WTC11 (cell line): ENCODE measurements at regions not wholly inside any gene's neighbourhood (a gene's known extent, or its start where the extent isn't known, plus 50 kb on each side); places are given as distances from the start of the nearest gene placed in this dataset.

Experiments
- ATAC-seq: fragments of 200-7000 bp; cut with Tn5 transposase; 2 replicates; pipeline ENCODE4 v1.10.0; 2021; ENCODE audit warnings: mild to moderate bottlenecking, moderate library complexity
- CTCF ChIA-PET: fragments of 300-600 bp; sonication (Branson Sonifier 250); formaldehyde crosslinking; loops from one replicate; lab custom pipeline; 2021; ENCODE audit warnings: antibody characterized with exemption; lab: Charles Lee
- POLR2A ChIA-PET: fragments of 350-600 bp; sonication (Branson Sonifier 250); formaldehyde crosslinking; loops from one replicate; lab custom pipeline; 2021; ENCODE audit warnings: antibody characterized with exemption; lab: Charles Lee
- DNase-seq: peaks from one replicate; pipeline ENCODE4 v3.0.0; 2021; ENCODE audit warnings: low spot score
- H3K27ac Mint-ChIP-seq: 2 replicates; pipeline ENCODE4 v1.8.0; 2021; ENCODE audit warnings: mixed read lengths
- H3K27me3 Mint-ChIP-seq: 2 replicates; pipeline ENCODE4 v1.8.0; 2021; ENCODE audit warnings: low read depth, mild to moderate bottlenecking, moderate library complexity, mixed read lengths
- H3K36me3 Mint-ChIP-seq: 2 replicates; pipeline ENCODE4 v1.8.0; 2021; ENCODE audit warnings: mixed read lengths
- H3K4me1 Mint-ChIP-seq: 2 replicates; pipeline ENCODE4 v1.8.0; 2022; ENCODE audit warnings: mixed read lengths
- H3K4me3 Mint-ChIP-seq: 2 replicates; pipeline ENCODE4 v1.8.0; 2021; ENCODE audit warnings: mild to moderate bottlenecking, moderate library complexity, mixed read lengths
- H3K9me3 Mint-ChIP-seq: 2 replicates; pipeline ENCODE4 v1.8.0; 2021; ENCODE audit warnings: mixed read lengths
- ATF6 ChIP-seq: sonication (generic); formaldehyde crosslinking; IDR thresholded peaks from 2 replicates; pipeline ENCODE4 v1.8.1; 2023; ENCODE audit warnings: mild to moderate bottlenecking, missing genetic modification reagents
- CBFB ChIP-seq: sonication (generic); formaldehyde crosslinking; IDR thresholded peaks from 2 replicates; pipeline ENCODE4 v1.8.1; 2022; ENCODE audit warnings: mild to moderate bottlenecking, low read depth, missing genetic modification reagents
- CREM ChIP-seq: sonication (generic); formaldehyde crosslinking; IDR thresholded peaks from 2 replicates; pipeline ENCODE4 v1.8.1; 2022; ENCODE audit warnings: mild to moderate bottlenecking, missing genetic modification reagents, moderate library complexity
- EMX1 ChIP-seq: fragments of 250-450 bp; sonication (Bioruptor Pico); IDR thresholded peaks from 2 replicates; pipeline ENCODE4 v1.8.0; 2021; ENCODE audit warnings: mild to moderate bottlenecking
- ETV6 ChIP-seq: sonication (generic); formaldehyde crosslinking; IDR thresholded peaks from 2 replicates; pipeline ENCODE4 v1.8.1; 2022; ENCODE audit warnings: mild to moderate bottlenecking, missing genetic modification reagents
- JUN ChIP-seq: sonication (generic); formaldehyde crosslinking; IDR thresholded peaks from 2 replicates; pipeline ENCODE4 v1.8.0; 2023; ENCODE audit warnings: mild to moderate bottlenecking, missing genetic modification reagents
- MXD4 ChIP-seq: fragments of 250-450 bp; sonication (Bioruptor Pico); IDR thresholded peaks from 2 replicates; pipeline ENCODE4 v1.8.0; 2021; ENCODE audit warnings: mild to moderate bottlenecking, moderate library complexity, borderline replicate concordance
- MYBL2 ChIP-seq: sonication (generic); formaldehyde crosslinking; IDR thresholded peaks from 2 replicates; pipeline ENCODE4 v1.8.1; 2023; ENCODE audit warnings: mild to moderate bottlenecking, moderate library complexity, missing genetic modification reagents
- NR1H2 ChIP-seq: sonication (generic); formaldehyde crosslinking; IDR thresholded peaks from 2 replicates; pipeline ENCODE4 v1.9.0; 2021; ENCODE audit warnings: mild to moderate bottlenecking, moderate library complexity, missing genetic modification reagents
- OVOL2 ChIP-seq: fragments of 250-450 bp; sonication (Bioruptor Pico); IDR thresholded peaks from 2 replicates; pipeline ENCODE4 v1.9.0; 2021; ENCODE audit warnings: mild to moderate bottlenecking, borderline replicate concordance
- PRRX2 ChIP-seq: fragments of 250-450 bp; sonication (Bioruptor Pico); IDR thresholded peaks from 2 replicates; pipeline ENCODE4 v1.8.0; 2021; ENCODE audit warnings: mild to moderate bottlenecking
- RELA ChIP-seq: sonication (generic); formaldehyde crosslinking; IDR thresholded peaks from 2 replicates; pipeline ENCODE4 v1.8.1; 2022; ENCODE audit warnings: missing genetic modification reagents, mild to moderate bottlenecking, borderline replicate concordance
- SP1 ChIP-seq: sonication (generic); formaldehyde crosslinking; conservative IDR thresholded peaks from 2 replicates; pipeline ENCODE4 v1.8.1; 2022; ENCODE audit warnings: missing genetic modification reagents
- TEAD1 ChIP-seq: sonication (generic); formaldehyde crosslinking; IDR thresholded peaks from 2 replicates; pipeline ENCODE4 v1.8.0; 2022; ENCODE audit warnings: mild to moderate bottlenecking, missing genetic modification reagents
- TEAD4 ChIP-seq: sonication (generic); formaldehyde crosslinking; IDR thresholded peaks from 2 replicates; pipeline ENCODE4 v1.8.0; 2022; ENCODE audit warnings: mild to moderate bottlenecking, missing genetic modification reagents
- ZBTB43 ChIP-seq: sonication (generic); formaldehyde crosslinking; IDR thresholded peaks from 2 replicates; pipeline ENCODE4 v1.8.1; 2023; ENCODE audit warnings: mild to moderate bottlenecking, missing genetic modification reagents
- ZMAT4 ChIP-seq: fragments of 250-450 bp; sonication (Bioruptor Pico); IDR thresholded peaks from 2 replicates; pipeline ENCODE4 v1.9.0; 2021; ENCODE audit warnings: mild to moderate bottlenecking
- ZNF121 ChIP-seq: sonication (generic); formaldehyde crosslinking; IDR thresholded peaks from 2 replicates; pipeline ENCODE4 v1.8.0; 2023; ENCODE audit warnings: missing genetic modification reagents
- ZNF138 ChIP-seq: sonication (generic); formaldehyde crosslinking; conservative IDR thresholded peaks from 2 replicates; pipeline ENCODE4 v1.8.1; 2022; ENCODE audit warnings: mild to moderate bottlenecking, moderate library complexity, missing genetic modification reagents
- ZNF219 ChIP-seq: sonication (generic); formaldehyde crosslinking; IDR thresholded peaks from 2 replicates; pipeline ENCODE4 v1.8.0; 2023; ENCODE audit warnings: missing genetic modification reagents, mild to moderate bottlenecking, borderline replicate concordance
- ZNF396 ChIP-seq: fragments of 250-450 bp; sonication (Bioruptor Pico); IDR thresholded peaks from 2 replicates; pipeline ENCODE4 v1.8.0; 2021; ENCODE audit warnings: mild to moderate bottlenecking, moderate library complexity, borderline replicate concordance

GRCh38 chr4:151874328-151874727, 113.5 kb upstream of the GATB start:
- Mint-ChIP-seq H3K4me1 (peaks cover 30% of the 10 kb centered on the region), H3K27ac (peak overlapping the region; percentile 51), H3K9me3 (peaks cover 29% of the 10 kb centered on the region), H3K36me3 (peaks cover 15% of the 10 kb centered on the region), H3K4me3 (no peak overlapping the region), H3K27me3 (peaks cover 14% of the 10 kb centered on the region)
- POLR2A ChIA-PET = no interaction called here
- DNase-seq (no peak), ATAC-seq (peak; percentile 83)
- TF ChIP-seq ZBTB43 (CRISPR knock-in tag) = no peak
- TF ChIP-seq TEAD1 (CRISPR knock-in tag) = peak; percentile 41; the same call in 1 of the 2 replicates
- 0 out of 2 replicates have a peak, but pooled peaks have one; percentile 38 for TF ChIP-seq ZMAT4
- TF ChIP-seq SP1 (CRISPR knock-in tag) = 0 out of 2 replicates have a peak, but pooled peaks have one; percentile 19
- 0 out of 2 replicates have a peak, but pooled peaks have one; percentile 44 for TF ChIP-seq ETV6
- CTCF ChIA-PET = interaction anchor here (0.9 kb wide), 1 partner anchor 72 kb away, joined by 3 read pairs; no protein-coding TSS in a partner anchor

- ATAC-seq = no peak
- Mint-ChIP-seq H3K36me3 (peaks cover 7% of the 10 kb centered on the region; the same call in 1 of the 2 replicates), H3K9me3 (peaks cover 16% of the 10 kb centered on the region), H3K27me3 (peaks cover 3% of the 10 kb centered on the region), H3K27ac (no peak overlapping the region), H3K4me1 (no peaks in the 10 kb centered on the region), H3K4me3 (no peak overlapping the region)
- CTCF ChIA-PET = interaction anchor here (1.5 kb wide), 1 partner anchor 65 kb away, joined by 3 read pairs; no protein-coding TSS in a partner anchor
- POLR2A ChIA-PET = no interaction called here
- no peak for DNase-seq
- TF ChIP-seq MYBL2 (CRISPR knock-in tag) (no peak), ZMAT4 (no peak), ZNF219 (CRISPR knock-in tag) (no peak), RELA (CRISPR knock-in tag) (no peak)
These were observed 105.7 kb upstream of the GATB start for GRCh38 chr4:151866592-151866918.

GRCh38 chr4:151865744-151866591, 105.2 kb upstream of the GATB start:
- Mint-ChIP-seq H3K9me3 (peaks cover 13% of the 10 kb centered on the region), H3K27ac (no peak overlapping the region), H3K27me3 (no peaks in the 10 kb centered on the region; the same call in none of the 2 replicates), H3K4me1 (no peaks in the 10 kb centered on the region), H3K4me3 (no peak overlapping the region), H3K36me3 (0 out of 2 replicates have a peak, but pooled peaks cover 7% of the 10 kb centered on the region)
- no peak for ATAC-seq
- POLR2A ChIA-PET = interaction anchor here (0.8 kb wide), 1 partner anchor 176 kb away, joined by 9 read pairs; no protein-coding TSS in a partner anchor
- TF ChIP-seq OVOL2 (CRISPR knock-in tag) (no peak), CREM (no peak), ZNF121 (no peak), PRRX2 (CRISPR knock-in tag) (no peak), ZNF396 (no peak), SP1 (CRISPR knock-in tag) (no peak), ZNF138 (CRISPR knock-in tag) (no peak), TEAD4 (CRISPR knock-in tag) (no peak), ATF6 (CRISPR knock-in tag) (no peak), JUN (CRISPR knock-in tag) (no peak), MYBL2 (CRISPR knock-in tag) (no peak), CBFB (CRISPR knock-in tag) (no peak), NR1H2 (CRISPR knock-in tag) (no peak), EMX1 (no peak), MXD4 (CRISPR knock-in tag) (no peak)
- CTCF ChIA-PET = interaction anchor here (1.5 kb wide), 1 partner anchor 64 kb away, joined by 3 read pairs; no protein-coding TSS in a partner anchor
- no peak for DNase-seq
